Activated T-cell treated with anti-CD3 and anti-CD28 coated beads, Interleukin-2, amount 50 U/mL, for 24 hours (primary cell): ENCODE measurements at regions not wholly inside any gene's neighbourhood (a gene's known extent, or its start where the extent isn't known, plus 50 kb on each side); places are given as distances from the start of the nearest gene placed in this dataset.
A peak's percentile ranks its signal among the peaks of the same experiment; 100 is the strongest.
"Not testable (repeated sequence)": the region's sequence is repeated elsewhere in the genome, so short reads cannot be mapped to it uniquely, and the experiment has no call there.

ENCODE experiments used
- DNase-seq: peaks from one replicate; pipeline ENCODE4 v3.0.0-alpha.2; 2020
- H3K27ac Mint-ChIP-seq: 2 replicates; pipeline ENCODE4 v1.8.0; 2020; ENCODE audit warnings: mild to moderate bottlenecking, mixed read lengths
- H3K27me3 Mint-ChIP-seq: 2 replicates; pipeline ENCODE4 v1.8.0; 2020; ENCODE audit warnings: mixed read lengths
- H3K36me3 Mint-ChIP-seq: 2 replicates; pipeline ENCODE4 v1.8.0; 2020; ENCODE audit warnings: low read depth, mixed read lengths
- H3K4me1 Mint-ChIP-seq: 2 replicates; pipeline ENCODE4 v1.8.0; 2020; ENCODE audit warnings: low read depth, mixed read lengths
- H3K4me3 Mint-ChIP-seq: 2 replicates; pipeline ENCODE4 v1.8.0; 2020; ENCODE audit warnings: mild to moderate bottlenecking, moderate library complexity, mixed read lengths
- H3K9me3 Mint-ChIP-seq: 2 replicates; pipeline ENCODE4 v1.8.0; 2020; ENCODE audit warnings: mixed read lengths

DNA sequence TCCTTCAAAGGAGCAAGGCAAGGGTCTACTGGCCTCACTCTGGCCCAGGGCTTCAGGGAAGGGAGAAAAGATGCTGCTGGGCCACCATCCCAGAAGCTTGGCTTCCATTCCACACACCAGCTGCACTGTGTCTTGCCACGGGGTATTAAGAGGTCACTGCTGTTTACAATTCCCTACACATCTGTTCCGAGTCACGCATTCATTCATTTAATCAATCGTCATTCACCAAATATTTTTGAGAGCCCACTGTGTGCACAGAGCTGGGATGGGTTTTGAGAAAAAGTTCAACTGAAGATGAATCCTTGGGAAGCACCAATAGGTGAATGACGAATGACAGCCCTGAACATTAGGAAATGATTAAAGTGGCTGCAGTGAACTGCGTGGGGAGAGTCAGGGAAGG is 101.7 kb downstream of the NAV1 start:
- H3K27me3 Mint-ChIP-seq = peaks cover 5% of the 10 kb centered on the region
- no peak overlapping the region for H3K27ac Mint-ChIP-seq
- H3K9me3 Mint-ChIP-seq = no peaks in the 10 kb centered on the region
- no peak overlapping the region for H3K4me3 Mint-ChIP-seq
- no peaks in the 10 kb centered on the region for H3K4me1 Mint-ChIP-seq
- no peaks in the 10 kb centered on the region for H3K36me3 Mint-ChIP-seq
- DNase-seq = no peak

- no peak for DNase-seq
- H3K4me1 Mint-ChIP-seq = no peaks in the 10 kb centered on the region
- H3K27ac Mint-ChIP-seq = no peak overlapping the region
- H3K9me3 Mint-ChIP-seq = no peaks in the 10 kb centered on the region
- no peaks in the 10 kb centered on the region for H3K36me3 Mint-ChIP-seq
- peaks cover 13% of the 10 kb centered on the region for H3K27me3 Mint-ChIP-seq
- H3K4me3 Mint-ChIP-seq = no peak overlapping the region
Observed at GRCh38 chr1:201641524-201642253, 102.8 kb downstream of the NAV1 start.

- Mint-ChIP-seq H3K36me3 (no peaks in the 10 kb centered on the region), H3K27me3 (peaks cover 27% of the 10 kb centered on the region), H3K4me1 (no peaks in the 10 kb centered on the region), H3K4me3 (no peak overlapping the region), H3K9me3 (no peaks in the 10 kb centered on the region), H3K27ac (no peak overlapping the region)
- DNase-seq = no peak
Observed at GRCh38 chr1:201643835-201644104, 104.8 kb downstream of the NAV1 start.

- H3K4me3 Mint-ChIP-seq = no peak overlapping the region
- H3K9me3 Mint-ChIP-seq = no peaks in the 10 kb centered on the region
- no peaks in the 10 kb centered on the region for H3K36me3 Mint-ChIP-seq
- H3K4me1 Mint-ChIP-seq = no peaks in the 10 kb centered on the region
- no peak for DNase-seq
- no peak overlapping the region for H3K27ac Mint-ChIP-seq
- H3K27me3 Mint-ChIP-seq = peaks cover 29% of the 10 kb centered on the region
Observed at GRCh38 chr1:201644197-201644596, 105.3 kb downstream of the NAV1 start.

DNA sequence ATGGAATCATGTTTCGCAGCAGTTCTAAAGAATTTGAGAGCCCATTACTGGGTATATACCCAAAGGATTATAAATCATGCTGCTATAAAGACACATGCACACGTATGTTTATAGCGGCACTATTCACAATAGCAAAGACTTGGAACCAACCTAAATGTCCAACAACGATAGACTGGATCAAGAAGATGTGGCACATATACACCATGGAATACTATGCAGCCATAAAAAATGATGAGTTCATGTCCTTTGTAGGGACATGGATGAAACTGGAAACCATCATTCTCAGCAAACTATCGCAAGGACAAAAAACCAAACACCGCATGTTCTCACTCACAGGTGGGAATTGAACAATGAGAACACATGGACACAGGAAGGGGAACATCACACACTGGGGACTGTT is 106.1 kb downstream of the NAV1 start:
- not testable (repeated sequence) for H3K36me3 Mint-ChIP-seq, DNase-seq, H3K4me3 Mint-ChIP-seq, H3K9me3 Mint-ChIP-seq, H3K4me1 Mint-ChIP-seq, H3K27ac Mint-ChIP-seq
- H3K27me3 Mint-ChIP-seq = peaks cover 37% of the 10 kb centered on the region

GRCh38 chr1:201645956-201646355 is 107.0 kb downstream of the NAV1 start:
- Mint-ChIP-seq H3K4me3 (no peak overlapping the region), H3K27ac (no peak overlapping the region), H3K27me3 (peaks cover 45% of the 10 kb centered on the region), H3K36me3 (no peaks in the 10 kb centered on the region), H3K4me1 (peaks cover 4% of the 10 kb centered on the region), H3K9me3 (no peaks in the 10 kb centered on the region)
- no peak for DNase-seq

DNA sequence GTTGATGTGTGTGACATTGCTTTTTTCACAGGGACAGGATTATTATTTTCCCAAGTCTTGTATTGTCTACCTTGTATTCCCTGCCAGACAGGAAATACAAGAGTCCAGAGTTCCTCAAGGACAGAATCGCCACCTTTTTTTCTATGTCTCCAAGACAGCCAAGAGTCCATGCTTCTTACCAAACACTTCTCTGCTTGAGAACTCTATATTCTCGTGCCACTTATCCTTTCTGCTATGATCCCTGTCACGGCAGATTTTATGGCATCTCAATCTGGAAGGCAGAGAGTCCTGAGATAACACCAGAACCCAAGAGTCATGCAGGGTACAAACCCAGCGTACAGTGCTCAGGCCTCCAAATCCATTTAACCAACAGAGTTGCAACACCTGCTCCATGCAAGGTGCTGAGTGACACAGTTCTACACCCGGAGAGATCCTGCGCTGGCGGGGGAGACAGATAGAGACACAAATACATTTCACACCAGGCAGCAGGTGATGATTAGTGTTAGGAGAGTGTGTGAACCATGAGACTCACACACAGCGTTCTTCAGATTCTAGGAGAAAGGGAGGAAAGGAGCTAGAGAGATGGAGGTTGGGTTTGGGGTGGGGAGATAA is 107.6 kb downstream of the NAV1 start:
- DNase-seq = no peak
- no peaks in the 10 kb centered on the region for H3K9me3 Mint-ChIP-seq
- no peak overlapping the region for H3K27ac Mint-ChIP-seq

GRCh38 chr1:201647094-201647493 is 108.2 kb downstream of the NAV1 start:
- H3K9me3 Mint-ChIP-seq = no peaks in the 10 kb centered on the region
- no peak for DNase-seq
- no peaks in the 10 kb centered on the region for H3K36me3 Mint-ChIP-seq
- peaks cover 4% of the 10 kb centered on the region for H3K4me1 Mint-ChIP-seq
- H3K27ac Mint-ChIP-seq = no peak overlapping the region
- H3K27me3 Mint-ChIP-seq = peaks cover 54% of the 10 kb centered on the region
- H3K4me3 Mint-ChIP-seq = no peak overlapping the region

More for the DNA sequence above, 107.6 kb downstream of the NAV1 start:
- Mint-ChIP-seq H3K36me3 (no peaks in the 10 kb centered on the region), H3K27me3 (peaks cover 49% of the 10 kb centered on the region), H3K4me3 (no peak overlapping the region), H3K4me1 (peaks cover 4% of the 10 kb centered on the region)

GRCh38 chr1:201647722-201648065 is 108.8 kb downstream of the NAV1 start:
- no peak for DNase-seq
- Mint-ChIP-seq H3K27ac (no peak overlapping the region), H3K4me1 (peaks cover 4% of the 10 kb centered on the region), H3K36me3 (no peaks in the 10 kb centered on the region), H3K27me3 (peaks cover 54% of the 10 kb centered on the region), H3K4me3 (no peak overlapping the region), H3K9me3 (no peaks in the 10 kb centered on the region)

GRCh38 chr1:201648066-201648906 is 109.4 kb downstream of the NAV1 start:
- DNase-seq = no peak
- peaks cover 4% of the 10 kb centered on the region for H3K4me1 Mint-ChIP-seq
- no peaks in the 10 kb centered on the region for H3K36me3 Mint-ChIP-seq
- H3K27ac Mint-ChIP-seq = no peak overlapping the region
- peak overlapping the region; percentile 16 for H3K4me3 Mint-ChIP-seq
- no peaks in the 10 kb centered on the region for H3K9me3 Mint-ChIP-seq
- peaks cover 54% of the 10 kb centered on the region for H3K27me3 Mint-ChIP-seq

DNA sequence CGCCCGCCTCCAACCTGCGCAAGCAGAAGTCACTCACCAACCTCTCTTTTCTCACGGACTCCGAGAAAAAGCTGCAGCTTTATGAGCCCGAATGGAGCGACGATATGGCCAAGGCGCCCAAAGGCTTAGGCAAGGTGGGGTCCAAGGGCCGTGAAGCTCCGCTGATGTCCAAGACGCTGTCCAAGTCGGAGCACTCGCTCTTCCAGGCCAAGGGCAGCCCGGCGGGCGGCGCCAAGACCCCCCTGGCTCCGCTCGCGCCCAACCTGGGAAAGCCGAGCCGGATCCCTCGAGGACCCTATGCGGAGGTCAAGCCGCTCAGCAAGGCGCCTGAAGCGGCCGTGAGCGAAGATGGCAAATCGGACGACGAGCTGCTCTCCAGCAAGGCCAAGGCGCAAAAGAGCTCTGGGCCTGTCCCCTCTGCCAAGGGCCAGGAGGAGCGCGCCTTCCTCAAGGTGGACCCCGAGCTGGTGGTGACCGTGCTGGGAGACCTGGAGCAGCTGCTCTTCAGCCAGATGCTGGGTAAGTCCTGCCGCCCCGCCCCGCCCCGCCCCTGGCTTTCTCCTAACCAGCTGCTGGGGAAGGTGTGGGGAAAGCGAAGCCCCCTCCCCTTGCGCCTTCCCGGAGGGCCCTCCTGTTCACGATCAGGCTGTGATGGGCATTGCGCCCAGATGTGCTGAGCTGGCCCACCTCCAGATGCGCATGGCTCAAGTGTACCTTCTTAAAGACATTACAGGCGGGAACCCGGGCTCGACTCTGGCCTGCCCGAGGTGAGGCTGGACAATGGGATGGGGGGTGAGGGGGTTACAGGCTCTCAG is 110.2 kb downstream of the NAV1 start:
- Mint-ChIP-seq H3K4me3 (peak overlapping the region; percentile 24), H3K27me3 (peaks cover 54% of the 10 kb centered on the region), H3K4me1 (peaks cover 4% of the 10 kb centered on the region), H3K36me3 (no peaks in the 10 kb centered on the region), H3K9me3 (no peaks in the 10 kb centered on the region), H3K27ac (no peak overlapping the region)
- no peak for DNase-seq

DNA sequence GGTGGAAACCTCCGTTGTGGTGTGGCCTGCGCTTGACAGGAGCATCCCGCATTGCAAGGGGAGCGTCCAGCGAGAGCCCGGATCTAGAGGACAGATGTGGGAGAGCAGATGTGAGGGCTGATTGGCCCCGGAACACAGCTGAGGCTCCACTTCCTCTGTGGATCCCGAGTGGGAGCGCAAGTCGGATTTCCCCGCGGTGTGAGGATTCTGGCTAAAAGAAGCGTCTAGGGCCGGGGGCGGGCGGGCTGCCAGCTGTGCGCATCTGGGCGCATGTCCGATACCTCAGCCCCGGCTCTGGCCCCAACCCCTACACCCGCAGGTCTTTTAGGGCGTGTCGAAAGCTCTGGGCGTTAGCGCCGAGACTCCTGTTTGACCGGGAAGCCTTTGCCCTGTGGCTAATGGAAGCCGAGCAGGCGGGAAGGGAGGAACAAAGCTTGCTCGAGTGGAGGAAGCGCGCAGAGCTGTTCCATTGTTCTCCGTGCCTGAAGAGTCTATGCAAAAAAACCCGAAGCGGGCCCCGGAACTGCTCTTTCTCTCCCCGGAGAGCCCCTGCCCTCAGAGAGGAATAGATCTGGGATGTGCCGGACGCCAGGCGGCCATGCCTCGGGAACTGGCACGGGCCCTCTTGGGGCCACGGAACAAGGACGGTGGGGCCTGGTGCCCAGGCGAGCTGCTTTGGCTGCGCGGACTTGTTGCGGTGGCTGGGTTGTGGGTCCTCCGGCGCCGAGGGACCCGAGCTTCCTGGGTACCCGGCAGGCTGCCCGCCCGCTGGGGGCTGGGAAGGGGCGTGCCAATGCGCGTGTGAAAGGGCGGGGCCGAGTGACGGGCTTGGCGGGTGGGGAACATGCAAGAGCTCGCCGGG is 111.1 kb downstream of the NAV1 start:
- Mint-ChIP-seq H3K27me3 (peaks cover 50% of the 10 kb centered on the region), H3K9me3 (no peaks in the 10 kb centered on the region), H3K4me1 (peaks cover 4% of the 10 kb centered on the region), H3K36me3 (no peaks in the 10 kb centered on the region), H3K27ac (no peak overlapping the region), H3K4me3 (peak overlapping the region; percentile 24)
- DNase-seq = no peak

DNA sequence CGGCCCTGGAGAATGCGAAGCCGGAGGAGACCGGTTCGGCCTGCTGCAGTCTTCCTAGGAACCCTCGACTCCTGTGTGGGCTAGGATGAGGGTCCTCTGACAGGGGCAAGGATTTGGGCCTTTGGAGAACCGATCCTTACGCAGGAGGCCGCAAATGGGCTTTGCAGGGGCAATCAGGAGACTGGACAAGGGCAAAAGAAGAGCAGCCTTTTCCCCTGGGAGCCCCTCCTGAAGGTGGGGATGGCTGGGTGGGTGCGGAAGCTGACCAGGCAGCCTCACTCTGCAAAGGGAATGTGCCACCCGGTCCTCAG is 111.7 kb downstream of the NAV1 start:
- H3K4me1 Mint-ChIP-seq = peaks cover 4% of the 10 kb centered on the region
- H3K27me3 Mint-ChIP-seq = peaks cover 49% of the 10 kb centered on the region
- H3K27ac Mint-ChIP-seq = no peak overlapping the region
- no peak for DNase-seq
- no peak overlapping the region for H3K4me3 Mint-ChIP-seq
- H3K9me3 Mint-ChIP-seq = no peaks in the 10 kb centered on the region
- no peaks in the 10 kb centered on the region for H3K36me3 Mint-ChIP-seq

DNA sequence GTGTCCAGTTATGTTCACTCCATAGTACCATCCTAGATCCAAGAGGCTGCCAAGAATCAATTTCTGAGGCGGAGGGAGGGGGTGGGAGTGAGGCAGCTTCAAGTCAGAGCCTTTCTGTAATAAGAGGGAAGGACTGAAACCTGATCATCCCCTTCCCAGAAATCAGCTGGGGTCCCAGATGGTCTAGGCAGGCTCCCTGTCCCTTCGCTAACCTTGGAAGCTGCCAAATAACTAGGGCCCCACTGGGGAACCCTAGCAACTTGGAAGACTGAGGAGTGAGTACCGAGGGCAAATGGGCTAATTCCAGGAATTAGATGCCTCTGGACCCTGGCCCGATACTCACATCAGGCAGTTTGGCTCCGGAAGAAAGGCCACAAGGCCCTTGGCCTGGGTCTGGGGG is 113.3 kb downstream of the NAV1 start:
- Mint-ChIP-seq H3K4me1 (peaks cover 4% of the 10 kb centered on the region), H3K4me3 (no peak overlapping the region), H3K36me3 (no peaks in the 10 kb centered on the region), H3K27ac (no peak overlapping the region), H3K9me3 (no peaks in the 10 kb centered on the region), H3K27me3 (peaks cover 37% of the 10 kb centered on the region)
- no peak for DNase-seq
